OCI-LY7 (cell line): ENCODE measurements at regions not wholly inside any gene's neighbourhood (a gene's known extent, or its start where the extent isn't known, plus 50 kb on each side); places are given as distances from the start of the nearest gene placed in this dataset.

Experiments used
- BruUV-seq: library from RNA; stranded (reverse); fragments of 400-500 nt; replicated peaks from 2 replicates; lab custom pipeline; 2021; lab: Mats Ljungman, UMichigan
- CTCF ChIA-PET: fragments of 300-600 bp; sonication (Branson Sonifier 250); formaldehyde crosslinking; loops from one replicate; lab custom pipeline; 2022; ENCODE audit warnings: antibody characterized with exemption; ENCODE audit not compliant: unreplicated experiment; lab: Charles Lee
- POLR2A ChIA-PET: fragments of 300-600 bp; sonication (Branson Sonifier 250); formaldehyde crosslinking; loops from one replicate; lab custom pipeline; 2022; ENCODE audit warnings: antibody characterized with exemption; lab: Charles Lee
- DNase-seq: peaks from one replicate; pipeline ENCODE4 v3.0.0-alpha.2; 2015; ENCODE audit warnings: low spot score
- H2AFZ ChIP-seq: fragments of 200-600 bp; sonication (generic), shearing (Covaris generic); 2 replicates; pipeline ENCODE4 v1.6.1; 2014; ENCODE audit warnings: mild to moderate bottlenecking, antibody characterized with exemption, low read length, moderate library complexity
- H3K27ac ChIP-seq: fragments of 200-600 bp; sonication (generic); 2 replicates; pipeline ENCODE4 v1.5.1; 2014; ENCODE audit warnings: mixed run types, low read depth, mild to moderate bottlenecking, moderate library complexity, low read length, inconsistent platforms; ENCODE audit not compliant: poor library complexity, severe bottlenecking
- H3K36me3 ChIP-seq: fragments of 200-600 bp; sonication (generic); 2 replicates; pipeline ENCODE4 v1.6.1; 2014; ENCODE audit warnings: mild to moderate bottlenecking, antibody characterized with exemption, low read length, moderate library complexity, mixed read lengths; ENCODE audit not compliant: insufficient read depth
- H3K4me1 ChIP-seq: fragments of 200-600 bp; sonication (generic); 2 replicates; pipeline ENCODE4 v1.5.1; 2014; ENCODE audit warnings: mild to moderate bottlenecking, low read length; ENCODE audit not compliant: insufficient read depth, poor library complexity, severe bottlenecking
- H3K4me2 ChIP-seq: fragments of 200-600 bp; sonication (generic); 2 replicates; pipeline ENCODE4 v1.6.1; 2014; ENCODE audit warnings: mild to moderate bottlenecking, low read length
- H3K4me3 ChIP-seq: fragments of 200-600 bp; sonication (generic); 2 replicates; pipeline ENCODE4 v1.5.1; 2014; ENCODE audit warnings: mild to moderate bottlenecking, low read depth, low read length; ENCODE audit not compliant: poor library complexity, severe bottlenecking
- H3K79me2 ChIP-seq: fragments of 200-600 bp; sonication (generic); 2 replicates; pipeline ENCODE4 v1.6.1; 2016; ENCODE audit warnings: low read depth, mild to moderate bottlenecking, low read length, moderate library complexity, mixed read lengths; ENCODE audit not compliant: insufficient read depth
- H3K9me2 ChIP-seq: fragments of 200-600 bp; sonication (generic); 2 replicates; pipeline ENCODE4 v1.6.1; 2016; ENCODE audit warnings: mild to moderate bottlenecking, low read length, mixed read lengths; ENCODE audit not compliant: insufficient read depth
- H3K9me3 ChIP-seq: fragments of 200-600 bp; sonication (generic); 2 replicates; pipeline ENCODE4 v1.6.1; 2014; ENCODE audit warnings: mild to moderate bottlenecking, mixed run types, low read length, mixed read lengths
- H4K20me1 ChIP-seq: fragments of 200-600 bp; sonication (generic); 2 replicates; pipeline ENCODE4 v1.6.1; 2014; ENCODE audit warnings: mild to moderate bottlenecking, antibody characterized with exemption, low read length, moderate library complexity, mixed read lengths; ENCODE audit not compliant: insufficient read depth
- CTCF ChIP-seq: fragments of 200-600 bp; sonication (generic); conservative IDR thresholded peaks from 2 replicates; pipeline ENCODE4 v1.5.1; 2014; ENCODE audit warnings: mild to moderate bottlenecking, antibody characterized with exemption, low read length, moderate library complexity, mixed read lengths
- EZH2phosphoT487 ChIP-seq: fragments of 200-600 bp; sonication (generic); IDR thresholded peaks from 2 replicates; pipeline ENCODE4 v1.6.1; 2018; ENCODE audit warnings: low read depth, borderline replicate concordance, mild to moderate bottlenecking, mixed run types, antibody characterized with exemption, low read length, moderate library complexity, mixed read lengths
- intact Hi-C: fragments of 100-400 bp; cut with micrococcal nuclease; formaldehyde crosslinking; loops from one replicate; pipeline ENCODE4 v1.10.0; 2022; ENCODE audit not compliant: unreplicated experiment

GRCh38 chr11:92632495-92632894, 337.0 kb upstream of the MTNR1B start:
- H2AFZ ChIP-seq, result no peak overlapping the region
- no peak for DNase-seq
- no peaks in the 10 kb centered on the region for H3K4me1 ChIP-seq
- H4K20me1 ChIP-seq, result no peaks in the 10 kb centered on the region
- H3K9me2 ChIP-seq, result no peaks in the 10 kb centered on the region
- H3K4me2 ChIP-seq, result no peak overlapping the region
- TF ChIP-seq EZH2phosphoT487, result no peak
- TF ChIP-seq CTCF, result no peak
- intact Hi-C loops, result no loop called here
- no peaks in the 10 kb centered on the region for H3K36me3 ChIP-seq
- H3K79me2 ChIP-seq, result no peaks in the 10 kb centered on the region
- ChIA-PET CTCF (no interaction called here), POLR2A (no interaction called here)
- no peak overlapping the region for H3K27ac ChIP-seq
- H3K9me3 ChIP-seq, result no peaks in the 10 kb centered on the region
- H3K4me3 ChIP-seq, result no peak overlapping the region
- BruUV-seq, result no TSS peak

- no peak for DNase-seq
- TF ChIP-seq CTCF (no peak), EZH2phosphoT487 (no peak)
- H3K4me1 ChIP-seq, result no peaks in the 10 kb centered on the region
- POLR2A ChIA-PET, result no interaction called here
- H3K9me3 ChIP-seq, result no peaks in the 10 kb centered on the region
- no TSS peak for BruUV-seq
- no peak overlapping the region for H3K4me2 ChIP-seq
- H3K4me3 ChIP-seq, result no peak overlapping the region
- intact Hi-C loops, result no loop called here
- no peaks in the 10 kb centered on the region for H3K36me3 ChIP-seq
- no peaks in the 10 kb centered on the region for H3K79me2 ChIP-seq
- CTCF ChIA-PET, result no interaction called here
- no peak overlapping the region for H3K27ac ChIP-seq
- no peak overlapping the region for H2AFZ ChIP-seq
- no peaks in the 10 kb centered on the region for H3K9me2 ChIP-seq
- H4K20me1 ChIP-seq, result no peaks in the 10 kb centered on the region
Measured at GRCh38 chr11:92633820-92634219, 335.6 kb upstream of the MTNR1B start.

GRCh38 chr11:92636543-92637188, 332.8 kb upstream of the MTNR1B start:
- H3K4me2 ChIP-seq, result no peak overlapping the region
- no peaks in the 10 kb centered on the region for H4K20me1 ChIP-seq
- no peak overlapping the region for H3K4me3 ChIP-seq
- H3K79me2 ChIP-seq, result no peaks in the 10 kb centered on the region
- H2AFZ ChIP-seq, result no peak overlapping the region
- H3K4me1 ChIP-seq, result no peaks in the 10 kb centered on the region
- BruUV-seq, result no TSS peak
- POLR2A ChIA-PET, result interaction anchor here (0.6 kb wide), 1 partner anchor 420 kb away, joined by 5 read pairs; no protein-coding TSS in a partner anchor
- H3K27ac ChIP-seq, result no peak overlapping the region
- no peaks in the 10 kb centered on the region for H3K36me3 ChIP-seq
- DNase-seq, result no peak
- CTCF ChIA-PET, result no interaction called here
- no peaks in the 10 kb centered on the region for H3K9me3 ChIP-seq
- no peaks in the 10 kb centered on the region for H3K9me2 ChIP-seq
- intact Hi-C loops, result no loop called here
- no peak for TF ChIP-seq CTCF
- no peak for TF ChIP-seq EZH2phosphoT487
